Gastroesophageal sphincter (tissue), 4 donors: ENCODE measurements at regions not wholly inside any gene's neighbourhood (a gene's known extent, or its start where the extent isn't known, plus 50 kb on each side); places are given as distances from the start of the nearest gene placed in this dataset.

ENCODE experiments used
- ATAC-seq: fragments of 150-250 bp; one replicate; pipeline ENCODE4 v1.9.1; 2016; ENCODE audit warnings: mild to moderate bottlenecking, moderate library complexity
- H3K27ac ChIP-seq, 4 donors: fragments of 200-600 bp; sonication (generic) in 3 of 4; 1 replicate in 3 of 4; 2 replicates in 1 of 4; pipeline ENCODE4 v1.5.1; 2016 to 2019
- H3K27me3 ChIP-seq: fragments of 200-600 bp; sonication (generic); one replicate; pipeline ENCODE4 v1.5.1; 2019
- H3K36me3 ChIP-seq, 2 donors: fragments of 200-600 bp; sonication (generic); one replicate each; pipeline ENCODE4 v1.5.1; 2019; ENCODE audit warnings: control low read depth in 1 of 2
- H3K4me1 ChIP-seq, 3 donors: fragments of 200-600 bp; sonication (generic); 1 replicate in 2 of 3; 2 replicates in 1 of 3; pipeline ENCODE4 v1.5.1; 2016 to 2019; ENCODE audit warnings: control low read depth in 2 of 3
- H3K4me3 ChIP-seq, 2 donors: fragments of 200-600 bp; sonication (generic); one replicate each; pipeline ENCODE4 v1.5.1; 2019; ENCODE audit warnings: mild to moderate bottlenecking in 1 of 2, moderate library complexity in 1 of 2
- H3K9me3 ChIP-seq, 3 donors: fragments of 200-600 bp; sonication (generic); one replicate each; pipeline ENCODE4 v1.5.1; 2017 to 2019; ENCODE audit warnings: control low read depth in 2 of 3
- EP300 ChIP-seq: sonication (generic); formaldehyde crosslinking; IDR thresholded peaks from one replicate; pipeline ENCODE4 v1.6.1; 2017; ENCODE audit warnings: antibody characterized with exemption, mild to moderate bottlenecking
- POLR2A ChIP-seq, 2 donors: fragments of 450-650 bp; IDR thresholded peaks; one replicate each; pipeline ENCODE4 v1.6.1; 2017; ENCODE audit warnings: antibody characterized with exemption in 2 of 2, mild to moderate bottlenecking in 2 of 2, moderate library complexity in 1 of 2
- POLR2AphosphoS5 ChIP-seq: sonication (generic); formaldehyde crosslinking; IDR thresholded peaks from one replicate; pipeline ENCODE4 v1.6.1; 2017; ENCODE audit warnings: antibody characterized with exemption
- WGBS, 2 donors: methylation state at CpG; one replicate each; pipeline ENCODE4 v1.1.5; 2018; ENCODE audit warnings: low coverage in 1 of 2; 5-methylcytosine and 5-hydroxymethylcytosine counted together
- TF ChIP-seq, protein P1 (sequence below), 4 experiments: fragments of 200-600 bp in 2 of 4; fragments of 450-650 bp in 2 of 4; sonication (generic) in 1 of 4; IDR thresholded peaks; one replicate each; pipeline ENCODE4 v1.5.1; 2017 to 2019; ENCODE audit warnings: antibody characterized with exemption in 4 of 4, mild to moderate bottlenecking in 2 of 4, moderate library complexity in 2 of 4

DNA sequence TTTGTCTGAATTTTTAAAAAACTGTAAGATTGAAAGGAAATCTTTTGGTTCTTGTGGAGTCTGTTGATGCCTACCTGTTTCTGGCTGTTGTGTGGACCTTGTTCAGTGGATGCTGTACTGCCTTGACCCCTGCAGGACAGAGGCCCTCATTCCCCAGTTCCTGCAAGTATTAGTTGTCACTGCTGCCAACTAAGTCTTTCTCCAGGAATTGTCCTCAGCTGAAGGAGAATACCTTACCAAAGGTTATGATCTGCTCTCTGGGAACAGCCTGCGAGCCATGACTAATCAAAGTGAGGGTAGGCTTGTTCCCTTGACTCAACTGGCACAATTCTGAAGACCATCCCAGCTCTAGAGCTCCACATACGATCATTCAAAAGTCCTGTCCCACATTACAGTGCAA is 145.3 kb upstream of the FST start:
- Histone ChIP-seq H3K27ac (no peak overlapping the region), H3K27me3 (no peaks in the 10 kb centered on the region), H3K9me3 (no peaks in the 10 kb centered on the region), H3K4me3 (no peak overlapping the region), H3K36me3 (no peaks in the 10 kb centered on the region), H3K4me1 (no peaks in the 10 kb centered on the region)
- 78 to 94% methylated on average over 2 of the region's 2 CpGs for WGBS, 2 donors
- no peak for ATAC-seq
- TF ChIP-seq POLR2A (IDR thresholded peaks at IDR 0.05) (no peak), EP300 (no peak), POLR2AphosphoS5 (no peak)
- TF ChIP-seq, protein P1, sequence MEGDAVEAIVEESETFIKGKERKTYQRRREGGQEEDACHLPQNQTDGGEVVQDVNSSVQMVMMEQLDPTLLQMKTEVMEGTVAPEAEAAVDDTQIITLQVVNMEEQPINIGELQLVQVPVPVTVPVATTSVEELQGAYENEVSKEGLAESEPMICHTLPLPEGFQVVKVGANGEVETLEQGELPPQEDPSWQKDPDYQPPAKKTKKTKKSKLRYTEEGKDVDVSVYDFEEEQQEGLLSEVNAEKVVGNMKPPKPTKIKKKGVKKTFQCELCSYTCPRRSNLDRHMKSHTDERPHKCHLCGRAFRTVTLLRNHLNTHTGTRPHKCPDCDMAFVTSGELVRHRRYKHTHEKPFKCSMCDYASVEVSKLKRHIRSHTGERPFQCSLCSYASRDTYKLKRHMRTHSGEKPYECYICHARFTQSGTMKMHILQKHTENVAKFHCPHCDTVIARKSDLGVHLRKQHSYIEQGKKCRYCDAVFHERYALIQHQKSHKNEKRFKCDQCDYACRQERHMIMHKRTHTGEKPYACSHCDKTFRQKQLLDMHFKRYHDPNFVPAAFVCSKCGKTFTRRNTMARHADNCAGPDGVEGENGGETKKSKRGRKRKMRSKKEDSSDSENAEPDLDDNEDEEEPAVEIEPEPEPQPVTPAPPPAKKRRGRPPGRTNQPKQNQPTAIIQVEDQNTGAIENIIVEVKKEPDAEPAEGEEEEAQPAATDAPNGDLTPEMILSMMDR (IDR thresholded peaks at IDR 0.05): no peak

DNA sequence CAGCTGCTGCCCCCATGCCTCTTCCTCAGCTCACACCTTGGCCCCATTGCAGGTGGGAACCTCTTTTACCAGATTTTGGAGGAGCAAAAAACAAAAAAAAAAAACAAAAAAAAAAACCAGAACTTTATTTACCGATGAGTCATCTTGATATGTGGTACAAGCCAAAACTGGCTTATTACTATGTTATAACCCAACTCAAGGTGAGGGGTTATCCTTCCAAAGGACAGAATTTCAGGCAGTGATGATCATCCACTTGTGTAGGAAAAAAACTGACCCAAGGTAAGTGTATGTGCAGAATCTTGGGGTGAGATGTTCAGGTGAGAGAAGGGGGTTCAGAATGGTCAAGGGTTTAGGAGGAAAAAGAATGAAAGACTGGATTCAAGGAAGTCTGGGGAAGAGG is 142.6 kb upstream of the FST start:
- ATAC-seq: no peak
- Histone ChIP-seq H3K9me3 (no peaks in the 10 kb centered on the region), H3K4me1 (no peaks in the 10 kb centered on the region), H3K4me3 (no peak overlapping the region), H3K36me3 (no peaks in the 10 kb centered on the region), H3K27ac (no peak overlapping the region), H3K27me3 (no peaks in the 10 kb centered on the region)
- WGBS, 2 donors: 90 to 100% methylated on average over 1 of the region's 1 CpG
- TF ChIP-seq POLR2AphosphoS5 (no peak), POLR2A (IDR thresholded peaks at IDR 0.05) (no peak), EP300 (no peak)
- TF ChIP-seq, protein P1 (IDR thresholded peaks at IDR 0.05): no peak

DNA sequence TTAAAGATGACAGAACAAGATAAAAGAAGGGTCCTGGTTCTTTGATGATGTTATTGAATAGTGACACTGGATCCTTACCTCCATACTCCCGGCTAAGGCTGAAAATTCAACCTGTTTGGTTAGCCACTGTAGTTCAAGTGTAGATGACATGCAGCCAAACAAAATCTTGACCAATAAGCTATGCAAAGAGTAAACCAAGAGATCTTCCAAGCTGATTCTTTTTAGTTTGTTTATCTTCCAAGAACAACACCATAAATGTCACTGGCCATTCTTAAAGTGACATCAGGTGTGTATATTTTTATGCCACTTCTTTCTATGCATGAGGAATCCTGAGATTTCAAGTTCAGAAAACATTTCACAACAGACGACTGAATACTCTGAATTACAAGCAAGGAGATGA is 141.5 kb upstream of the FST start:
- no peaks in the 10 kb centered on the region for H3K9me3 ChIP-seq
- ATAC-seq: no peak
- WGBS, 2 donors: 86 to 93% methylated on average over 1 to 2 of the region's 2 CpGs
- H3K27me3 ChIP-seq: no peaks in the 10 kb centered on the region
- TF ChIP-seq POLR2A (IDR thresholded peaks at IDR 0.05) (no peak), EP300 (no peak), POLR2AphosphoS5 (no peak)
- TF ChIP-seq, protein P1 (IDR thresholded peaks at IDR 0.05): no peak
- no peak overlapping the region for H3K27ac ChIP-seq
- no peaks in the 10 kb centered on the region for H3K36me3 ChIP-seq
- no peaks in the 10 kb centered on the region for H3K4me1 ChIP-seq
- no peak overlapping the region for H3K4me3 ChIP-seq

DNA sequence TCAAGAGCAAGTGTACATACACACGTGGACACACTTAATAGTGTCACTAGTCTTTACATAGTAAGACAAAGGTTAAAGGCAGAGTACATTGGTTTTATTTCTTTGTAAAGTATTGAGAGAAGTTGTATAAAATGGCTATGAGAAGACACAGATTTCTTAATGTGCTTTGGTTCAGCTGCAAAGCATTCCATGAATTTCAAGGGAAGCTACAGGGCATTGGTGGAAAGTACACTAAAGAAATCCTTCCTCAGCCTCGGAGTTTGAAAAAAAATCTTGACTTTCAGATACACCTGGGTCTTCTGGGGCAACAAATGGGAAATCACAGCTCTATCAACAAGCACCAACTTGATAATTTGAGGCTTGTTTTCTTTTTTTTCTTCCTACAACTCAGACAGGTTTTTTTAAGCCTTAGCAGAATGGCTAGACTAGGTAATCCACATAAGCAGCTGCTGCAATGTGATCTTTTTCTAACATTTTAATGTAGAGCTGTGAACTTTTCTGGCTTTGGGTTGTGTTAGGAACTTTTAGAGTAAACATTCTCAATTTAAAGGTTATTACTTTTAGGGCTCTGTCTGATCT is 140.4 kb upstream of the FST start:
- no peaks in the 10 kb centered on the region for H3K27me3 ChIP-seq
- H3K9me3 ChIP-seq: no peaks in the 10 kb centered on the region
- H3K27ac ChIP-seq: no peak overlapping the region
- H3K4me1 ChIP-seq: no peaks in the 10 kb centered on the region
- H3K4me3 ChIP-seq: no peak overlapping the region
- no peak for TF ChIP-seq EP300
- TF ChIP-seq POLR2AphosphoS5: no peak
- TF ChIP-seq, protein P1 (IDR thresholded peaks at IDR 0.05): no peak
- TF ChIP-seq POLR2A (IDR thresholded peaks at IDR 0.05): no peak
- no peaks in the 10 kb centered on the region for H3K36me3 ChIP-seq
- ATAC-seq: no peak
- WGBS, 2 donors: 37 to 44% methylated on average over 2 of the region's 2 CpGs

DNA sequence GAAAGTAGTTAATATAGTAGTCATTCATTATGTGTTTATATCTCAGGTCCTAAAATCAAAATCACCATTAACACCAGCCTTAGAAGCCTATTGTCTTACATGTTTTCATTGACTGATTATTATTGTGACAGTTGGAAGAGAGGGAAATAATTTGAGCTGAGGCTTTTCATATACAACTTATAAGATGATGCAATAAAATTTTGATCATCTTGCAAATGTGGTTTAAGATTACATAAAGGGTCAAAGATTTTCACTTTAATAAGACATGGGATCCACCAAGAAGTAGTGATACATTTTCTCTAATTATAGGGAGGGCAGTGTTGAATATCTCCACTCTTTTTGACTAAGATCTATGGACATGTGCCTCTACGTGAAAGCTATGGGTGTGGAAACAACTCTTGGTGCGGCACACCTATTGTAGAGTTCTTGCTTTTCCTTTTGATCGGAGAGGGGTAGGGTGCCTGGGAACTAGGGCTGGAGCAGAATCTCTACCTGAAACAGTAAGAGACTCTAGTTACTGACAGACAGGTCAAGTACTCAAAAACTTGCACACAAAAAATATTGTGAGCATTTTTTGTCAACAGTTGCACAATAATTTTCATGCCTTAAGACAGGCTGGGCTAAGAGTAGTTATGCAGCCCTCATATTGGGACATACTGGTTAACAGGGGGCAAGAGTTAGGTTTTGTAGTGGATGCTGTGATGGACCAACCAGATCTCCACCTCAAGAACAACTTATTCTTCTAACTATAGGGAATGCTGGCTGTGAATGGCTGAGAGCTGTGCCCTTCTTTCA is 139.3 kb upstream of the FST start:
- Histone ChIP-seq H3K27me3 (no peaks in the 10 kb centered on the region), H3K9me3 (no peaks in the 10 kb centered on the region), H3K36me3 (no peaks in the 10 kb centered on the region), H3K4me1 (no peaks in the 10 kb centered on the region), H3K27ac (no peak overlapping the region), H3K4me3 (no peak overlapping the region)
- TF ChIP-seq, protein P1 (IDR thresholded peaks at IDR 0.05): no peak
- TF ChIP-seq POLR2A (IDR thresholded peaks at IDR 0.05) (no peak), POLR2AphosphoS5 (no peak), EP300 (no peak)
- WGBS, 2 donors: 93 to 96% methylated on average over 2 to 3 of the region's 3 CpGs
- ATAC-seq: no peak
